NCI-H2029 treated with DMSO at 0.1 percent for 48 hours (cell line): ENCODE measurements at regions not wholly inside any gene's neighbourhood (a gene's known extent, or its start where the extent isn't known, plus 50 kb on each side); places are given as distances from the start of the nearest gene placed in this dataset.

ENCODE experiments used
- DNase-seq: peaks from one replicate; lab custom pipeline; 2025; lab: John Stamatoyannopoulos, UW

- no peak for DNase-seq
Measured at GRCh38 chr2:120852200-120852815, 116.6 kb downstream of the GLI2 start.

- no peak for DNase-seq
Measured at GRCh38 chr2:120853306-120854013, 117.8 kb downstream of the GLI2 start.

GRCh38 chr2:120854014-120854620, 118.4 kb downstream of the GLI2 start:
- DNase-seq, result no peak

GRCh38 chr2:120854766-120855530, 119.3 kb downstream of the GLI2 start:
- DNase-seq, result no peak

- DNase-seq, result no peak
Measured at GRCh38 chr2:120855855-120856405, 120.3 kb downstream of the GLI2 start.

- no peak for DNase-seq
Measured at GRCh38 chr2:120856421-120856862, 120.8 kb downstream of the GLI2 start.

- DNase-seq, result no peak
Measured at GRCh38 chr2:120857422-120857821, 121.8 kb downstream of the GLI2 start.

GRCh38 chr2:120857931-120858330, 122.3 kb downstream of the GLI2 start:
- no peak for DNase-seq

GRCh38 chr2:120858361-120859106, 122.9 kb downstream of the GLI2 start:
- DNase-seq, result no peak

- DNase-seq, result no peak
Measured at GRCh38 chr2:120859128-120859527, 123.5 kb downstream of the GLI2 start.

GRCh38 chr2:120859814-120860578, 124.3 kb downstream of the GLI2 start:
- no peak for DNase-seq

GRCh38 chr2:120860579-120860922, 124.9 kb downstream of the GLI2 start:
- no peak for DNase-seq

GRCh38 chr2:120861191-120861575, 125.5 kb downstream of the GLI2 start:
- no peak for DNase-seq

- DNase-seq, result no peak
Measured at GRCh38 chr2:120861576-120862191, 126.0 kb downstream of the GLI2 start.

GRCh38 chr2:120862201-120863060, 126.8 kb downstream of the GLI2 start:
- DNase-seq, result no peak

- no peak for DNase-seq
Measured at GRCh38 chr2:120863146-120863545, 127.5 kb downstream of the GLI2 start.

GRCh38 chr2:120863661-120864320, 128.1 kb downstream of the GLI2 start:
- DNase-seq, result no peak

- DNase-seq, result no peak
Measured at GRCh38 chr2:120864981-120865380, 129.3 kb downstream of the GLI2 start.

- no peak for DNase-seq
Measured at GRCh38 chr2:120865656-120866055, 130.0 kb downstream of the GLI2 start.
